Renal cortex interstitium (tissue), 11 donors: ENCODE measurements at regions not wholly inside any gene's neighbourhood (a gene's known extent, or its start where the extent isn't known, plus 50 kb on each side); places are given as distances from the start of the nearest gene placed in this dataset.
"Not testable (repeated sequence)": the region's sequence is repeated elsewhere in the genome, so short reads cannot be mapped to it uniquely, and the experiment has no call there.

ENCODE experiments used
- DNase-seq, 11 donors: peaks; one replicate each; pipeline ENCODE4 v3.0.0-alpha.2; 2013; ENCODE audit warnings: low read depth in 9 of 11, low spot score in 4 of 11; ENCODE audit errors: extremely low read depth in 1 of 11

GRCh38 chrX:137855490-137855889 is 289.6 kb downstream of the ZIC3 start:
- DNase-seq = no peak

GRCh38 chrX:137858106-137858505 is 292.2 kb downstream of the ZIC3 start:
- no peak for DNase-seq

GRCh38 chrX:137878401-137878800 is 312.5 kb downstream of the ZIC3 start:
- no peak for DNase-seq

GRCh38 chrX:137882960-137883359 is 317.0 kb downstream of the ZIC3 start:
- no peak for DNase-seq

GRCh38 chrX:137884813-137885212 is 318.9 kb downstream of the ZIC3 start:
- not testable (repeated sequence) for DNase-seq

- no peak for DNase-seq
Observed at GRCh38 chrX:137891431-137891830, 325.5 kb downstream of the ZIC3 start.

- DNase-seq = no peak
Observed at GRCh38 chrX:137896123-137896522, 330.2 kb downstream of the ZIC3 start.

- no peak for DNase-seq
Observed at GRCh38 chrX:137915466-137915865, 349.5 kb downstream of the ZIC3 start.

- DNase-seq = no peak
Observed at GRCh38 chrX:137916090-137916746, 350.3 kb downstream of the ZIC3 start.

- DNase-seq = no peak
Observed at GRCh38 chrX:137926090-137926489, 360.2 kb downstream of the ZIC3 start.

- no peak for DNase-seq
Observed at GRCh38 chrX:137929951-137930350, 364.0 kb downstream of the ZIC3 start.

- no peak for DNase-seq
Observed at GRCh38 chrX:137930533-137930932, 364.6 kb downstream of the ZIC3 start.

GRCh38 chrX:137934214-137934613 is 368.3 kb downstream of the ZIC3 start:
- DNase-seq = not testable (repeated sequence)

- DNase-seq = not testable (repeated sequence)
Observed at GRCh38 chrX:137934887-137935286, 369.0 kb downstream of the ZIC3 start.

GRCh38 chrX:137945470-137945869 is 379.5 kb downstream of the ZIC3 start:
- DNase-seq = no peak

GRCh38 chrX:137969191-137969590 is 403.3 kb downstream of the ZIC3 start:
- DNase-seq = no peak

- DNase-seq = no peak
Observed at GRCh38 chrX:137982472-137983172, 416.7 kb downstream of the ZIC3 start.

- DNase-seq = no peak
Observed at GRCh38 chrX:137988470-137988869, 422.5 kb downstream of the ZIC3 start.

- no peak for DNase-seq
Observed at GRCh38 chrX:137998619-137999018, 432.7 kb downstream of the ZIC3 start.

GRCh38 chrX:137999071-137999470 is 433.1 kb downstream of the ZIC3 start:
- no peak for DNase-seq

- DNase-seq = no peak
Observed at GRCh38 chrX:137999552-137999951, 433.6 kb downstream of the ZIC3 start.
